WTC11 (cell line): ENCODE measurements at regions not wholly inside any gene's neighbourhood (a gene's known extent, or its start where the extent isn't known, plus 50 kb on each side); places are given as distances from the start of the nearest gene placed in this dataset.

Experiments used
- ATAC-seq: fragments of 200-7000 bp; cut with Tn5 transposase; 2 replicates; pipeline ENCODE4 v1.10.0; 2021; ENCODE audit warnings: mild to moderate bottlenecking, moderate library complexity
- CTCF ChIA-PET: fragments of 300-600 bp; sonication (Branson Sonifier 250); formaldehyde crosslinking; loops from one replicate; lab custom pipeline; 2021; ENCODE audit warnings: antibody characterized with exemption; lab: Charles Lee
- POLR2A ChIA-PET: fragments of 350-600 bp; sonication (Branson Sonifier 250); formaldehyde crosslinking; loops from one replicate; lab custom pipeline; 2021; ENCODE audit warnings: antibody characterized with exemption; lab: Charles Lee
- DNase-seq: peaks from one replicate; pipeline ENCODE4 v3.0.0; 2021; ENCODE audit warnings: low spot score
- H3K27ac Mint-ChIP-seq: 2 replicates; pipeline ENCODE4 v1.8.0; 2021; ENCODE audit warnings: mixed read lengths
- H3K27me3 Mint-ChIP-seq: 2 replicates; pipeline ENCODE4 v1.8.0; 2021; ENCODE audit warnings: low read depth, mild to moderate bottlenecking, moderate library complexity, mixed read lengths
- H3K36me3 Mint-ChIP-seq: 2 replicates; pipeline ENCODE4 v1.8.0; 2021; ENCODE audit warnings: mixed read lengths
- H3K4me1 Mint-ChIP-seq: 2 replicates; pipeline ENCODE4 v1.8.0; 2022; ENCODE audit warnings: mixed read lengths
- H3K4me3 Mint-ChIP-seq: 2 replicates; pipeline ENCODE4 v1.8.0; 2021; ENCODE audit warnings: mild to moderate bottlenecking, moderate library complexity, mixed read lengths
- H3K9me3 Mint-ChIP-seq: 2 replicates; pipeline ENCODE4 v1.8.0; 2021; ENCODE audit warnings: mixed read lengths
- AFF4 ChIP-seq: sonication (generic); formaldehyde crosslinking; IDR thresholded peaks from 2 replicates; pipeline ENCODE4 v1.8.1; 2023; ENCODE audit warnings: mild to moderate bottlenecking, missing genetic modification reagents, borderline replicate concordance
- FOXJ3 ChIP-seq: sonication (generic); formaldehyde crosslinking; IDR thresholded peaks from 2 replicates; pipeline ENCODE4 v1.9.0; 2021; ENCODE audit warnings: missing genetic modification reagents, mild to moderate bottlenecking, borderline replicate concordance
- FOXP1 ChIP-seq: sonication (generic); formaldehyde crosslinking; IDR thresholded peaks from 2 replicates; pipeline ENCODE4 v1.8.0; 2022; ENCODE audit warnings: missing genetic modification reagents, mild to moderate bottlenecking, moderate library complexity, borderline replicate concordance
- HMGA2 ChIP-seq: fragments of 250-450 bp; sonication (Bioruptor Pico); IDR thresholded peaks from 2 replicates; pipeline ENCODE4 v1.4.0; 2021; ENCODE audit warnings: mild to moderate bottlenecking, moderate library complexity
- IRF2 ChIP-seq: sonication (generic); formaldehyde crosslinking; IDR thresholded peaks from 2 replicates; pipeline ENCODE4 v1.8.0; 2022; ENCODE audit warnings: low read depth, missing genetic modification reagents, borderline replicate concordance
- MYBL2 ChIP-seq: sonication (generic); formaldehyde crosslinking; IDR thresholded peaks from 2 replicates; pipeline ENCODE4 v1.8.1; 2023; ENCODE audit warnings: mild to moderate bottlenecking, moderate library complexity, missing genetic modification reagents
- PRRX2 ChIP-seq: fragments of 250-450 bp; sonication (Bioruptor Pico); IDR thresholded peaks from 2 replicates; pipeline ENCODE4 v1.8.0; 2021; ENCODE audit warnings: mild to moderate bottlenecking
- SOX15 ChIP-seq: fragments of 250-450 bp; sonication (Bioruptor Pico); IDR thresholded peaks from 2 replicates; pipeline ENCODE4 v1.9.0; 2021; ENCODE audit warnings: mild to moderate bottlenecking
- ZBTB43 ChIP-seq: sonication (generic); formaldehyde crosslinking; IDR thresholded peaks from 2 replicates; pipeline ENCODE4 v1.8.1; 2023; ENCODE audit warnings: mild to moderate bottlenecking, missing genetic modification reagents
- ZMAT4 ChIP-seq: fragments of 250-450 bp; sonication (Bioruptor Pico); IDR thresholded peaks from 2 replicates; pipeline ENCODE4 v1.9.0; 2021; ENCODE audit warnings: mild to moderate bottlenecking
- ZNF121 ChIP-seq: sonication (generic); formaldehyde crosslinking; IDR thresholded peaks from 2 replicates; pipeline ENCODE4 v1.8.0; 2023; ENCODE audit warnings: missing genetic modification reagents
- ZNF138 ChIP-seq: sonication (generic); formaldehyde crosslinking; conservative IDR thresholded peaks from 2 replicates; pipeline ENCODE4 v1.8.1; 2022; ENCODE audit warnings: mild to moderate bottlenecking, moderate library complexity, missing genetic modification reagents
- ZNF281 ChIP-seq: sonication (generic); formaldehyde crosslinking; IDR thresholded peaks from 2 replicates; pipeline ENCODE4 v1.8.0; 2023; ENCODE audit warnings: mild to moderate bottlenecking, missing genetic modification reagents
- ZNF532 ChIP-seq: fragments of 250-450 bp; sonication (Bioruptor Pico); IDR thresholded peaks from 2 replicates; pipeline ENCODE4 v1.9.0; 2021; ENCODE audit warnings: mild to moderate bottlenecking, borderline replicate concordance
- ZSCAN18 ChIP-seq: fragments of 250-450 bp; sonication (Bioruptor Pico); IDR thresholded peaks from 2 replicates; pipeline ENCODE4 v2.1.2; 2022; ENCODE audit warnings: mild to moderate bottlenecking, moderate library complexity

GRCh38 chr2:200194746-200195145, 111.7 kb upstream of the SPATS2L start:
- Mint-ChIP-seq H3K27ac (no peak overlapping the region), H3K4me1 (peaks cover 44% of the 10 kb centered on the region), H3K9me3 (peaks cover 9% of the 10 kb centered on the region), H3K36me3 (peaks cover 15% of the 10 kb centered on the region), H3K27me3 (no peaks in the 10 kb centered on the region), H3K4me3 (no peak overlapping the region)
- ChIA-PET CTCF (no interaction called here), POLR2A (no interaction called here)
- no peak for DNase-seq
- ATAC-seq: no peak
- TF ChIP-seq MYBL2: no peak
- no peak for TF ChIP-seq ZNF532 (CRISPR knock-in tag)
- TF ChIP-seq ZSCAN18 (CRISPR knock-in tag): no peak
- no peak for TF ChIP-seq ZMAT4
- no peak for TF ChIP-seq ZNF121
- TF ChIP-seq PRRX2 (CRISPR knock-in tag): no peak
- no peak for TF ChIP-seq ZNF281 (CRISPR knock-in tag)
- no peak for TF ChIP-seq ZNF138 (CRISPR knock-in tag)
- TF ChIP-seq IRF2: no peak
- no peak for TF ChIP-seq AFF4 (CRISPR knock-in tag)
- TF ChIP-seq HMGA2 (CRISPR knock-in tag): no peak
- no peak for TF ChIP-seq SOX15 (CRISPR knock-in tag)
- no peak for TF ChIP-seq ZBTB43 (CRISPR knock-in tag)
- no peak for TF ChIP-seq FOXP1 (CRISPR knock-in tag)
- no peak for TF ChIP-seq FOXJ3
